ENCODE measurements at regions not wholly inside any gene's neighbourhood (a gene's known extent, or its start where the extent isn't known, plus 50 kb on each side); places are given as distances from the start of the nearest gene placed in this dataset.

GRCh38 chr2:198660501-198660900 lies 797.2 kb downstream of the SATB2 start (continued):
- no peak for TF ChIP-seq ATF3 (IDR thresholded peaks at IDR 0.05)
- TF ChIP-seq NR2F2 (IDR thresholded peaks at IDR 0.05) = no peak
- TF ChIP-seq FOXA1 (IDR thresholded peaks at IDR 0.05) = no peak
- no peak for TF ChIP-seq HNF4A (conservative IDR thresholded peaks at IDR 0.05)
- no peak for TF ChIP-seq SP1 (IDR thresholded peaks at IDR 0.05)

- TF ChIP-seq NR2F2 (IDR thresholded peaks at IDR 0.05) (no peak), CTCF (IDR thresholded peaks at IDR 0.05; ENCODE audit: low read depth, low read length, missing input control) (no peak), ZBTB33 (IDR thresholded peaks at IDR 0.05) (no peak), MAX (IDR thresholded peaks at IDR 0.05) (no peak), ATF3 (IDR thresholded peaks at IDR 0.05) (no peak), SP1 (IDR thresholded peaks at IDR 0.05) (no peak)
- H3K27me3 ChIP-seq (ENCODE audit: control insufficient read depth in 4 of 4, insufficient read depth in 4 of 4, low read length in 3 of 4) = no peaks in the 10 kb centered on the region
- WGBS = 78% methylated on average over 5 of the region's 5 CpGs
- no peaks in the 10 kb centered on the region for H3K36me3 ChIP-seq (ENCODE audit: control insufficient read depth in 4 of 4, insufficient read depth in 3 of 4, low read depth in 1 of 4, low read length in 3 of 4)
- H3K4me1 ChIP-seq (ENCODE audit: control insufficient read depth in 4 of 4, insufficient read depth in 4 of 4, low read length in 3 of 4) = no peaks in the 10 kb centered on the region
- no peak overlapping the region for H3K9ac ChIP-seq (ENCODE audit: low read depth in 1 of 2, low read length in 2 of 2)
- no peak overlapping the region for H3K27ac ChIP-seq (ENCODE audit: low read depth in 1 of 2, low read length in 2 of 2)
- H3K9me3 ChIP-seq (ENCODE audit: control insufficient read depth in 4 of 4, low read length in 3 of 4) = no peaks in the 10 kb centered on the region
- DNase-seq (ENCODE audit: low spot score) = no peak
- no peak overlapping the region for H3K4me3 ChIP-seq (ENCODE audit: low read depth in 1 of 3, low read length in 3 of 3)
Measured at GRCh38 chr2:198659096-198659870, 798.5 kb downstream of the SATB2 start.

- WGBS = 33% methylated on average over 6 of the region's 6 CpGs
- no peak for DNase-seq (ENCODE audit: low spot score)
- TF ChIP-seq CTCF (IDR thresholded peaks at IDR 0.05; ENCODE audit: low read depth, low read length, missing input control) (peak; percentile 36), HNF4A (conservative IDR thresholded peaks at IDR 0.05) (no peak), RAD21 (IDR thresholded peaks at IDR 0.05) (peak; percentile 50 to 68)
Measured at GRCh38 chr2:198657512-198658121, 800.1 kb downstream of the SATB2 start.

More at GRCh38 chr2:198657512-198658121, 800.1 kb downstream of the SATB2 start:
- Histone ChIP-seq H3K4me3 (ENCODE audit: low read depth in 1 of 3, low read length in 3 of 3) (no peak overlapping the region), H3K9ac (ENCODE audit: low read depth in 1 of 2, low read length in 2 of 2) (no peak overlapping the region), H3K9me3 (ENCODE audit: control insufficient read depth in 4 of 4, low read length in 3 of 4) (no peaks in the 10 kb centered on the region), H3K4me1 (ENCODE audit: control insufficient read depth in 4 of 4, insufficient read depth in 4 of 4, low read length in 3 of 4) (no peaks in the 10 kb centered on the region), H3K27me3 (ENCODE audit: control insufficient read depth in 4 of 4, insufficient read depth in 4 of 4, low read length in 3 of 4) (no peaks in the 10 kb centered on the region), H3K36me3 (ENCODE audit: control insufficient read depth in 4 of 4, insufficient read depth in 3 of 4, low read depth in 1 of 4, low read length in 3 of 4) (no peaks in the 10 kb centered on the region), H3K27ac (ENCODE audit: low read depth in 1 of 2, low read length in 2 of 2) (no peak overlapping the region)

Measured in liver (tissue), 8 donors.